ENCODE measurements at regions not wholly inside any gene's neighbourhood (a gene's known extent, or its start where the extent isn't known, plus 50 kb on each side); places are given as distances from the start of the nearest gene placed in this dataset.

DNA sequence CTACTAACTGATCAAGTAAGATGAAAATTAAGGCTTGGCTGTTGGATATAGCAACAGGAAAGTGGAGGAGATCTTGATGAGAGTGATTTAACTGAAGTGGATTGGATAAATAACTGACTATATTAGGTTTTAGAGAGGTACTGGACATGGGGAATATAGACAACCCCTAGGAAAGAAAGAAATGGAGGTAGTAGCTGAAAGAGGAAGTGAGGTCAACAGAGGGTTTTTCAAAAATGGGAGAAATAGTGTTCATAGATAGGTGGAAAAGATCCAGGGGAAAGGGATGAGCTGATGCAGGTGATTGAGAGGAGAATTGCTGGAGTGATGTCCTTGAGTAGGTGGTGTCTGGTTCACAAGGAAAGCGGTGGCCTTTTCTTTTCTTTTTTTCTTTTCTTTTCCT is 69.9 kb upstream of the PSME4 start:
- ChIA-PET POLR2A (no interaction called here), CTCF (no interaction called here)
- H3K27ac ChIP-seq (ENCODE audit: extremely low read depth, low read depth, low read length) = no peak overlapping the region
- no peak for TF ChIP-seq GLIS1 (tag by site-specific recombination; IDR thresholded peaks at IDR 0.05)
- no peak for TF ChIP-seq ZNF350 (tag by site-specific recombination; IDR thresholded peaks at IDR 0.05)
- TF ChIP-seq, protein P1, sequence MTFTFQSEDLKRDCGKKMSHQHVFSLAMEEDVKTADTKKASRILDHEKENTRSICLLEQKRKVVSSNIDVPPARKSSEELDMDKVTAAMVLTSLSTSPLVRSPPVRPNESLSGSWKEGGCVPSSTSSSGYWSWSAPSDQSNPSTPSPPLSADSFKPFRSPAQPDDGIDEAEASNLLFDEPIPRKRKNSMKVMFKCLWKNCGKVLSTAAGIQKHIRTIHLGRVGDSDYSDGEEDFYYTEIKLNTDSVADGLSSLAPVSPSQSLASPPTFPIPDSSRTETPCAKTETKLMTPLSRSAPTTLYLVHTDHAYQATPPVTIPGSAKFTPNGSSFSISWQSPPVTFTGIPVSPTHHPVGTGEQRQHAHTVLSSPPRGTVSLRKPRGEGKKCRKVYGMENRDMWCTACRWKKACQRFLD (tag by site-specific recombination; IDR thresholded peaks at IDR 0.05) = no peak
- no peak for TF ChIP-seq ZNF623 (tag by site-specific recombination; IDR thresholded peaks at IDR 0.05)
- TF ChIP-seq TCF7L2 (IDR thresholded peaks at IDR 0.05; ENCODE audit: borderline replicate concordance, low read depth, low read length) = no peak
- TF ChIP-seq MEIS1 (CRISPR knock-in tag; IDR thresholded peaks at IDR 0.05; ENCODE audit: borderline replicate concordance) = no peak
- no peak for TF ChIP-seq ZNF121 (tag by site-specific recombination; IDR thresholded peaks at IDR 0.05)
- TF ChIP-seq IKZF3 (tag by site-specific recombination; IDR thresholded peaks at IDR 0.05) = no peak
- TF ChIP-seq ZNF148 (tag by site-specific recombination; IDR thresholded peaks at IDR 0.05; ENCODE audit: borderline replicate concordance) = no peak
- no peak for TF ChIP-seq ZNF768 (tag by site-specific recombination; IDR thresholded peaks at IDR 0.05)
- TF ChIP-seq ZNF660 (tag by site-specific recombination; IDR thresholded peaks at IDR 0.05) = no peak
- TF ChIP-seq KLF8 (tag by site-specific recombination; IDR thresholded peaks at IDR 0.05) = no peak
- no peaks in the 10 kb centered on the region for H3K4me1 ChIP-seq (ENCODE audit: control insufficient read depth, insufficient read depth, low read length)
- H3K9me3 ChIP-seq (ENCODE audit: control insufficient read depth, insufficient read depth, low read depth, low read length) = no peaks in the 10 kb centered on the region
- no peaks in the 10 kb centered on the region for H3K36me3 ChIP-seq (ENCODE audit: control insufficient read depth in 2 of 2, insufficient read depth in 1 of 2, low read length in 2 of 2)
- no peak overlapping the region for H3K4me3 ChIP-seq (ENCODE audit: low read depth, low read length)

DNA sequence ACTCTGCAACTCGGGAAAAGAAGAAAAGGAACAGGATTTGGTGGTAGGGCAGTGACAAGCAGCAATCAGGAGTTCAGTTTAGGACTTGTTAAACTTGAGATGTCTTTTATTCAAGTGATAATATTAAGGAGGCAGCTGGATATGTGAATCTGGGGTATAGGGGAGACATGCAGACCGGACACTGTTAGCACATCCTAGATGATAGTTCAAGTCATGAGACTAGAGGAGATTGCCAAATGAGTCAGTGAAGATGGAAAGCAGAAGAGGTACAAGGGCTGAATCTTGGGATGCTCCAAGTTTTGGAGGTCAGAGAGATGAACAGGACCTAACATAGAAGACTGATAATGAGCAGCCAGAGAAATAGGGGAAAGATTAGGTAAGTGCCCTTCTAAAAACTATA is 69.5 kb upstream of the PSME4 start:
- POLR2A ChIA-PET = no interaction called here
- Histone ChIP-seq H3K36me3 (ENCODE audit: control insufficient read depth in 2 of 2, insufficient read depth in 1 of 2, low read length in 2 of 2) (no peaks in the 10 kb centered on the region), H3K4me1 (ENCODE audit: control insufficient read depth, insufficient read depth, low read length) (no peaks in the 10 kb centered on the region), H3K27ac (ENCODE audit: extremely low read depth, low read depth, low read length) (no peak overlapping the region), H3K9me3 (ENCODE audit: control insufficient read depth, insufficient read depth, low read depth, low read length) (no peaks in the 10 kb centered on the region), H3K4me3 (ENCODE audit: low read depth, low read length) (no peak overlapping the region)
- CTCF ChIA-PET = interaction anchor here (0.6 kb wide), 1 partner anchor 49 kb away, joined by 4 read pairs; no protein-coding TSS in a partner anchor
- TF ChIP-seq ZNF175 (tag by site-specific recombination; IDR thresholded peaks at IDR 0.05) (no peak), TRIM28 (IDR thresholded peaks at IDR 0.05; ENCODE audit: borderline replicate concordance, low read length) (no peak), YY2 (tag by site-specific recombination; IDR thresholded peaks at IDR 0.05) (no peak), BCL11A (tag by site-specific recombination; IDR thresholded peaks at IDR 0.05; ENCODE audit: low read depth) (no peak), ZNF174 (tag by site-specific recombination; IDR thresholded peaks at IDR 0.05) (no peak), ZNF585B (tag by site-specific recombination; IDR thresholded peaks at IDR 0.05) (no peak), ZNF133 (tag by site-specific recombination; IDR thresholded peaks at IDR 0.05) (no peak), ZNF513 (tag by site-specific recombination; IDR thresholded peaks at IDR 0.05) (no peak), ZNF549 (tag by site-specific recombination; IDR thresholded peaks at IDR 0.05) (no peak), YY1 (tag by site-specific recombination; IDR thresholded peaks at IDR 0.05) (no peak), ZNF843 (tag by site-specific recombination; IDR thresholded peaks at IDR 0.05) (no peak), OVOL3 (tag by site-specific recombination; IDR thresholded peaks at IDR 0.05) (no peak)
- TF ChIP-seq, protein P2, sequence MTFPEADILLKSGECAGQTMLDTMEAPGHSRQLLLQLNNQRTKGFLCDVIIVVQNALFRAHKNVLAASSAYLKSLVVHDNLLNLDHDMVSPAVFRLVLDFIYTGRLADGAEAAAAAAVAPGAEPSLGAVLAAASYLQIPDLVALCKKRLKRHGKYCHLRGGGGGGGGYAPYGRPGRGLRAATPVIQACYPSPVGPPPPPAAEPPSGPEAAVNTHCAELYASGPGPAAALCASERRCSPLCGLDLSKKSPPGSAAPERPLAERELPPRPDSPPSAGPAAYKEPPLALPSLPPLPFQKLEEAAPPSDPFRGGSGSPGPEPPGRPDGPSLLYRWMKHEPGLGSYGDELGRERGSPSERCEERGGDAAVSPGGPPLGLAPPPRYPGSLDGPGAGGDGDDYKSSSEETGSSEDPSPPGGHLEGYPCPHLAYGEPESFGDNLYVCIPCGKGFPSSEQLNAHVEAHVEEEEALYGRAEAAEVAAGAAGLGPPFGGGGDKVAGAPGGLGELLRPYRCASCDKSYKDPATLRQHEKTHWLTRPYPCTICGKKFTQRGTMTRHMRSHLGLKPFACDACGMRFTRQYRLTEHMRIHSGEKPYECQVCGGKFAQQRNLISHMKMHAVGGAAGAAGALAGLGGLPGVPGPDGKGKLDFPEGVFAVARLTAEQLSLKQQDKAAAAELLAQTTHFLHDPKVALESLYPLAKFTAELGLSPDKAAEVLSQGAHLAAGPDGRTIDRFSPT (tag by site-specific recombination; IDR thresholded peaks at IDR 0.05) = no peak
- TF ChIP-seq, protein P1 (tag by site-specific recombination; IDR thresholded peaks at IDR 0.05) = no peak

All from HEK293 (cell line).